Lung (tissue), 11 donors: ENCODE measurements at regions not wholly inside any gene's neighbourhood (a gene's known extent, or its start where the extent isn't known, plus 50 kb on each side); places are given as distances from the start of the nearest gene placed in this dataset.

ENCODE experiments used
- ATAC-seq: fragments of 200-7000 bp; cut with Tn5 transposase; one replicate; pipeline ENCODE4 v1.9.1; 2020; ENCODE audit warnings: moderate number of reproducible peaks; ENCODE audit not compliant: insufficient read depth, low FRiP score
- DNase-seq, 3 donors: peaks; one replicate each; pipeline ENCODE4 v3.0.0-alpha.2; 2013 to 2017
- H3K27ac ChIP-seq, 2 donors: one replicate each; pipeline ENCODE4 v1.5.1; 2013; ENCODE audit warnings: mild to moderate bottlenecking in 2 of 2, moderate library complexity in 2 of 2, control low read depth in 1 of 2, inconsistent platforms in 1 of 2, low read depth in 1 of 2, low read length in 1 of 2
- H3K27me3 ChIP-seq, 3 donors: one replicate each; pipeline ENCODE4 v1.5.1; 2013; ENCODE audit warnings: low read length in 2 of 3; ENCODE audit not compliant: control insufficient read depth in 3 of 3, insufficient read depth in 3 of 3
- H3K36me3 ChIP-seq, 4 donors: one replicate each; pipeline ENCODE4 v1.5.1; 2013; ENCODE audit warnings: low read length in 4 of 4, mild to moderate bottlenecking in 1 of 4, moderate library complexity in 1 of 4; ENCODE audit not compliant: control insufficient read depth in 4 of 4, insufficient read depth in 4 of 4
- H3K4me1 ChIP-seq, 5 donors: one replicate each; pipeline ENCODE4 v1.5.1; 2013; ENCODE audit warnings: low read length in 5 of 5, mild to moderate bottlenecking in 2 of 5, moderate library complexity in 1 of 5; ENCODE audit not compliant: control insufficient read depth in 5 of 5, insufficient read depth in 5 of 5
- H3K4me3 ChIP-seq: one replicate; pipeline ENCODE4 v1.5.1; 2013; ENCODE audit warnings: mild to moderate bottlenecking, control low read depth, moderate library complexity
- H3K9ac ChIP-seq, 2 donors: one replicate each; pipeline ENCODE4 v1.5.1; 2013; ENCODE audit warnings: low read length in 2 of 2, control low read depth in 1 of 2; ENCODE audit not compliant: insufficient read depth in 1 of 2
- H3K9me3 ChIP-seq, 4 donors: one replicate each; pipeline ENCODE4 v1.5.1; 2013; ENCODE audit warnings: low read length in 3 of 4, mild to moderate bottlenecking in 1 of 4, moderate library complexity in 1 of 4; ENCODE audit not compliant: control insufficient read depth in 4 of 4, insufficient read depth in 3 of 4
- WGBS, 2 donors: extraction: QIAGEN DNeasy Blood & Tissue Kit; methylation state at CpG; one replicate each; pipeline ENCODE4 v1.1.7; 2013; 5-methylcytosine and 5-hydroxymethylcytosine counted together
- TF ChIP-seq, protein P1 (sequence below): IDR thresholded peaks from 2 replicates; pipeline ENCODE4 v1.5.1; 2012; ENCODE audit warnings: mild to moderate bottlenecking; ENCODE audit errors: control extremely low read depth, extremely low read depth
- donor health status: control.
- donor health status: control.
- donor health status: Bipolar disorder and iron deficiency.
- donor health status: healthy.
- donor health status: DM: yes; HTN: yes; CAD: no.

DNA sequence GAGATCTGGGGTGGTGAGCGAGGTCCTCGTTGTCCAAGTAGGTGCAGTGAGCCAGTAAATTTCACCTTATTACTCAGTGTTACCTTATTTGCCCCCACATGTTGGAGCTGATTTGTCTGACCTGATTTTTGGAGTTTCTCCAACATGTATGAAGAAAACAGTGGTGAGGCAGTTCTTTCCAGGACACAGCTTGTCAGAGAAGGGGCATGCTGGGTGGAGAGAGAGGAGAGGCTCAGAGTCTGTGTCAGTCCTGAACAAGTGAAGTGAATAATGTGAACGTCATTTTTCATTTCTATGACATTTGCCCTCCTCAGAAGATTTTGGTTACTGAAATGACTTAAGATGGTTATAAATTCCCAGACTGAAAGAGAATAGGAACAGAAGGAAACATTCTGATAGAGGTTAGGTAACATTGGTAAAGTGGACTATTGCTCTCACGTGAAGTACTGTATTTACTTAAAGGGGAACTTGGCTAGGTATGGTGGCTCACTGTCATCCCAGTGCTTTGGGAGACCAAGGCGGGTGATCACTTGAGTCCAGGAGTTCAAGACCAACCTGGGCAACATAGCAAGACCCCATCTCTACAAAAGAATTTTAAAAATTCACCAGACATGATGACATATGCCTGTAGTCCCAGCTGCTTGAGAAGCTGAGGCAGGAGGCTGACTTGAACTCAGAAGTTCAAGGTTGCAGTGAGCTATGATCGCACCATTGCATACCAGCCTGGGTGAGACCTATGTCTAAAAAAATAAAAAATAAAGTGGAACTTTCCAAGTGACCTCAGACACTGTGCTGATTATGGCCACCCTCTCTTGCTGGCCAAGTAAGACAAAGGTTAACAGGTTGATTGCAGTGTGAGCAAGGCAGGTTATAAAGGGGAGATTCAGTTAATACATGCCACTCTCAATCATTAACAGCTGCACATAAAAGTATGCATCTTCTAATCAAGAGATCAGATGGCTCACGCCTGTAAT lies 184.3 kb downstream of the EDN1 start:
- ATAC-seq = no peak
- Histone ChIP-seq H3K36me3 (no peaks in the 10 kb centered on the region), H3K27me3 (no peaks in the 10 kb centered on the region), H3K27ac (no peak overlapping the region), H3K4me3 (no peak overlapping the region), H3K9ac (no peak overlapping the region), H3K4me1 (peaks cover 0 to 4% (median 0%) of the 10 kb centered on the region in 5 donors), H3K9me3 (no peaks in the 10 kb centered on the region)
- WGBS, 2 donors = 84 to 87% methylated on average over 7 of the region's 7 CpGs
- TF ChIP-seq, protein P1, sequence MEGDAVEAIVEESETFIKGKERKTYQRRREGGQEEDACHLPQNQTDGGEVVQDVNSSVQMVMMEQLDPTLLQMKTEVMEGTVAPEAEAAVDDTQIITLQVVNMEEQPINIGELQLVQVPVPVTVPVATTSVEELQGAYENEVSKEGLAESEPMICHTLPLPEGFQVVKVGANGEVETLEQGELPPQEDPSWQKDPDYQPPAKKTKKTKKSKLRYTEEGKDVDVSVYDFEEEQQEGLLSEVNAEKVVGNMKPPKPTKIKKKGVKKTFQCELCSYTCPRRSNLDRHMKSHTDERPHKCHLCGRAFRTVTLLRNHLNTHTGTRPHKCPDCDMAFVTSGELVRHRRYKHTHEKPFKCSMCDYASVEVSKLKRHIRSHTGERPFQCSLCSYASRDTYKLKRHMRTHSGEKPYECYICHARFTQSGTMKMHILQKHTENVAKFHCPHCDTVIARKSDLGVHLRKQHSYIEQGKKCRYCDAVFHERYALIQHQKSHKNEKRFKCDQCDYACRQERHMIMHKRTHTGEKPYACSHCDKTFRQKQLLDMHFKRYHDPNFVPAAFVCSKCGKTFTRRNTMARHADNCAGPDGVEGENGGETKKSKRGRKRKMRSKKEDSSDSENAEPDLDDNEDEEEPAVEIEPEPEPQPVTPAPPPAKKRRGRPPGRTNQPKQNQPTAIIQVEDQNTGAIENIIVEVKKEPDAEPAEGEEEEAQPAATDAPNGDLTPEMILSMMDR = no peak
- no peak for DNase-seq

DNA sequence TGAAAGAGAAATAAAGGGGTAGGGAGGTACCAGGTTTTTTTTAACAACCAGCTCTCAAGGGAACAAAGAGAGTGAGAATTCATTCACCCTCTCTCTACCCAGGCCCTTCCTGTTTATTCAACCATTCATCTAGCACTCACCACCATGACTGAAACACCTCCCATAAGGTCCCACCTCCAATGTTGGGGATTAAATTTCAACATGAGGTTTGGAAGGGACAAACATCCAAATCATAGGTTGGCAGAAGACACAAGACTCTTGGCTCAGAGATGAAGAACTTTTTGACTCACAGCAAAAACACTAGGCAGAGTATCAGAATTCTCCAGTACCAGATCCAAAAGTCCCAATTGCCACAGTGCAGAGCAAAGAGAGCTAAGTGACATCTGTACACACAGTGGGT lies 186.3 kb downstream of the EDN1 start:
- no peaks in the 10 kb centered on the region for H3K9me3 ChIP-seq
- H3K36me3 ChIP-seq = no peaks in the 10 kb centered on the region
- no peak for DNase-seq
- H3K9ac ChIP-seq = no peak overlapping the region
- no peak for ATAC-seq
- TF ChIP-seq, protein P1 = no peak
- peaks cover 0 to 4% (median 0%) of the 10 kb centered on the region in 5 donors for H3K4me1 ChIP-seq
- H3K27me3 ChIP-seq = no peaks in the 10 kb centered on the region
- H3K4me3 ChIP-seq = no peak overlapping the region
- H3K27ac ChIP-seq = no peak overlapping the region

DNA sequence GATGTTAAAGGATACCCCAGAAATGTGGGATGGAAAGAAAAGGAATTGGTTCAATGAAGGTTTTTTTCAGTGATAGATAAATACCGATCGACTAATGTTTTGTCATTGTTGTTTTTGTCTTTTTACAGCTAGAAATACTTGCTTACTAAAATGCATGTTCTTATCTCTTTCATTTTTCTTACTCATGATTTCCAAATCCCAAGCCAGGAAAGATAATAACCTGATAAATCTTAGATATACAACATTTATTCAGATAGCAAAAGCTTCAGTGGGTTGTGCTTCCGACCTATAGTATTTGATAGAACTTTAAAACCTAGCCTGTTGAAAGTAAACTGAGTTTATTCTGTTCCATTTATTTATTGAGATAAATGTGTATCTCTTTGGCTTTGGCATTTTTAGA lies 187.5 kb downstream of the EDN1 start:
- 81 to 93% methylated on average over 3 of the region's 3 CpGs for WGBS, 2 donors
- Histone ChIP-seq H3K9me3 (no peaks in the 10 kb centered on the region), H3K4me1 (peaks cover 0 to 4% (median 0%) of the 10 kb centered on the region in 5 donors), H3K9ac (no peak overlapping the region), H3K27me3 (no peaks in the 10 kb centered on the region), H3K4me3 (no peak overlapping the region), H3K27ac (no peak overlapping the region), H3K36me3 (no peaks in the 10 kb centered on the region)
- TF ChIP-seq, protein P1 = no peak
- ATAC-seq = no peak
- DNase-seq = no peak
